OCI-LY7 (cell line): ENCODE measurements at regions not wholly inside any gene's neighbourhood (a gene's known extent, or its start where the extent isn't known, plus 50 kb on each side); places are given as distances from the start of the nearest gene placed in this dataset.

Source experiments
- EZH2phosphoT487 ChIP-seq: fragments of 200-600 bp; sonication (generic); IDR thresholded peaks from 2 replicates; pipeline ENCODE4 v1.6.1; 2018; ENCODE audit warnings: low read depth, borderline replicate concordance, mild to moderate bottlenecking, mixed run types, antibody characterized with exemption, low read length, moderate library complexity, mixed read lengths
- TF ChIP-seq, protein P1 (sequence below): fragments of 200-600 bp; sonication (generic); conservative IDR thresholded peaks from 2 replicates; pipeline ENCODE4 v1.5.1; 2014; ENCODE audit warnings: mild to moderate bottlenecking, antibody characterized with exemption, low read length, moderate library complexity, mixed read lengths

DNA sequence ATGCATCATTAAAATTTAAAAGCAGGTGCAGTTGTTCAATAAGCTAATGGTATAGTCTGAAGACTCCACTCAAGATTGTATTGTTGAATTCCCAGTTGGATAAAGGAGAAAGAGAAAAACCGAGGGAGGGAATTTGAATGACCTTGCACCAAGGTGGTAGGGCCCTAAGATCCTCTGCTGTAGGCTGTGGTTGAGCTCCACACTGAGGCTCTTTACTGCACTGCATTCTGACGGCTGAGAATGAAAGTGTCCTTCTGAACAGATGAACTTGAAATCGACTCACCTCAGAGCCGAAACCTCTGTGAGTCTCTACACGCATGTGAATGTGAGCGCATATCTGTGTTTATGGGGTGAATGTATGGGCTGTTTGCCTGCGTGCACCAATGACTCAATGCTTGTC, 388.9 kb upstream of the DACH1 start:
- TF ChIP-seq, protein P1, sequence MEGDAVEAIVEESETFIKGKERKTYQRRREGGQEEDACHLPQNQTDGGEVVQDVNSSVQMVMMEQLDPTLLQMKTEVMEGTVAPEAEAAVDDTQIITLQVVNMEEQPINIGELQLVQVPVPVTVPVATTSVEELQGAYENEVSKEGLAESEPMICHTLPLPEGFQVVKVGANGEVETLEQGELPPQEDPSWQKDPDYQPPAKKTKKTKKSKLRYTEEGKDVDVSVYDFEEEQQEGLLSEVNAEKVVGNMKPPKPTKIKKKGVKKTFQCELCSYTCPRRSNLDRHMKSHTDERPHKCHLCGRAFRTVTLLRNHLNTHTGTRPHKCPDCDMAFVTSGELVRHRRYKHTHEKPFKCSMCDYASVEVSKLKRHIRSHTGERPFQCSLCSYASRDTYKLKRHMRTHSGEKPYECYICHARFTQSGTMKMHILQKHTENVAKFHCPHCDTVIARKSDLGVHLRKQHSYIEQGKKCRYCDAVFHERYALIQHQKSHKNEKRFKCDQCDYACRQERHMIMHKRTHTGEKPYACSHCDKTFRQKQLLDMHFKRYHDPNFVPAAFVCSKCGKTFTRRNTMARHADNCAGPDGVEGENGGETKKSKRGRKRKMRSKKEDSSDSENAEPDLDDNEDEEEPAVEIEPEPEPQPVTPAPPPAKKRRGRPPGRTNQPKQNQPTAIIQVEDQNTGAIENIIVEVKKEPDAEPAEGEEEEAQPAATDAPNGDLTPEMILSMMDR, result 0 out of 2 replicates have a peak, but pooled peaks have one; percentile 22
- no peak for TF ChIP-seq EZH2phosphoT487
